AG08395 (cell line): ENCODE measurements at regions not wholly inside any gene's neighbourhood (a gene's known extent, or its start where the extent isn't known, plus 50 kb on each side); places are given as distances from the start of the nearest gene placed in this dataset.
A peak's percentile ranks its signal among the peaks of the same experiment; 100 is the strongest.
"Not testable (repeated sequence)": the region's sequence is repeated elsewhere in the genome, so short reads cannot be mapped to it uniquely, and the experiment has no call there.

Source experiments
- DNase-seq: peaks from one replicate; pipeline ENCODE4 v3.0.0; 2012; ENCODE audit warnings: mixed read lengths, low spot score

- no peak for DNase-seq
Observed at GRCh38 chr1:19591482-19592091, 52.5 kb upstream of the NBL1 start.

GRCh38 chr1:19585507-19585906 is 58.6 kb upstream of the NBL1 start:
- DNase-seq, result no peak

GRCh38 chr1:19582318-19582717 is 61.8 kb upstream of the NBL1 start:
- peak; percentile 36 for DNase-seq

- DNase-seq, result no peak
Observed at GRCh38 chr1:19581381-19581780, 62.7 kb upstream of the NBL1 start.

GRCh38 chr1:19577561-19577960 is 66.5 kb upstream of the NBL1 start:
- no peak for DNase-seq

GRCh38 chr1:19577036-19577435 is 67.1 kb upstream of the NBL1 start:
- DNase-seq, result peak; percentile 49

GRCh38 chr1:19569786-19570185 is 74.3 kb upstream of the NBL1 start:
- no peak for DNase-seq

- no peak for DNase-seq
Observed at GRCh38 chr1:19567041-19567440, 77.1 kb upstream of the NBL1 start.

- no peak for DNase-seq
Observed at GRCh38 chr1:19564366-19564765, 79.0 kb upstream of the CAPZB start.

- DNase-seq, result peak; percentile 75
Observed at GRCh38 chr1:19563324-19564097, 78.2 kb upstream of the CAPZB start.

GRCh38 chr1:19562847-19563246 is 77.5 kb upstream of the CAPZB start:
- DNase-seq, result no peak

- DNase-seq, result no peak
Observed at GRCh38 chr1:19560480-19560879, 75.1 kb upstream of the CAPZB start.

GRCh38 chr1:19559641-19560040 is 74.3 kb upstream of the CAPZB start:
- DNase-seq, result peak; percentile 79

- DNase-seq, result no peak
Observed at GRCh38 chr1:19557609-19558051, 72.3 kb upstream of the CAPZB start.

GRCh38 chr1:19554090-19554489 is 68.8 kb upstream of the CAPZB start:
- no peak for DNase-seq

- DNase-seq, result no peak
Observed at GRCh38 chr1:19552291-19553010, 67.1 kb upstream of the CAPZB start.

GRCh38 chr1:19551837-19552236 is 66.5 kb upstream of the CAPZB start:
- DNase-seq, result not testable (repeated sequence)

- DNase-seq, result not testable (repeated sequence)
Observed at GRCh38 chr1:19550437-19550836, 65.1 kb upstream of the CAPZB start.

GRCh38 chr1:19547814-19548213 is 62.5 kb upstream of the CAPZB start:
- no peak for DNase-seq

- no peak for DNase-seq
Observed at GRCh38 chr1:19536519-19536918, 51.2 kb upstream of the CAPZB start.

- no peak for DNase-seq
Observed at GRCh38 chr1:19535214-19535613, 49.9 kb upstream of the CAPZB start.
